HCT116 (cell line): ENCODE measurements at regions not wholly inside any gene's neighbourhood (a gene's known extent, or its start where the extent isn't known, plus 50 kb on each side); places are given as distances from the start of the nearest gene placed in this dataset.

Experiments used
- ATAC-seq: fragments of 200-7000 bp; cut with Tn5 transposase; 2 replicates; pipeline ENCODE4 v1.9.1; 2020; ENCODE audit warnings: mild to moderate bottlenecking, moderate library complexity
- BruUV-seq: library from RNA; stranded (reverse); fragments of 400-500 nt; replicated peaks from 2 replicates; lab custom pipeline; 2021; lab: Mats Ljungman, UMichigan
- CTCF ChIA-PET: fragments of 300-600 bp; sonication (Branson Sonifier 250); formaldehyde crosslinking; loops from one replicate; lab custom pipeline; 2021; ENCODE audit warnings: antibody characterized with exemption; lab: Charles Lee
- POLR2A ChIA-PET: fragments of 300-600, 350-600 bp; sonication (Branson Sonifier 250); formaldehyde crosslinking; loops from one replicate; lab custom pipeline; 2021; ENCODE audit warnings: antibody characterized with exemption; lab: Charles Lee
- RAD21 ChIA-PET, 2 experiments: fragments of 300-600 bp; sonication (Branson Sonifier 250); formaldehyde crosslinking; loops; one replicate each; lab custom pipeline; 2023; ENCODE audit warnings: low total read pairs in 2 of 2; ENCODE audit not compliant: uncharacterized antibody in 2 of 2, unreplicated experiment in 2 of 2, low non-redundant PET in 1 of 2; lab: Charles Lee
- DNase-seq: peaks from one replicate; pipeline ENCODE4 v3.0.0-alpha.2; 2010; ENCODE audit warnings: low read depth, low spot score
- H2AFZ ChIP-seq: fragments of 200-600 bp; shearing (Covaris generic), sonication (generic); 2 replicates; pipeline ENCODE4 v1.6.1; 2017; ENCODE audit warnings: low read depth, mixed run types, mixed read lengths, antibody characterized with exemption, low read length; ENCODE audit not compliant: poor library complexity, severe bottlenecking
- H3K27ac ChIP-seq: 2 replicates; pipeline ENCODE4 v1.5.1; 2012; ENCODE audit warnings: low read depth, low read length
- H3K27me3 ChIP-seq: fragments of 200-600 bp; sonication (generic); 2 replicates; pipeline ENCODE4 v1.6.1; 2016; ENCODE audit warnings: mixed run types, low read length, mixed read lengths; ENCODE audit not compliant: insufficient read depth
- H3K36me3 ChIP-seq, 2 experiments: fragments of 200-500 bp in 1 of 2; fragments of 200-600 bp in 1 of 2; sonication (Bioruptor generic) in 1 of 2; sonication (generic) in 1 of 2; 2 replicates each; pipeline versions ENCODE4 v1.5.1 to v1.6.1; 2014 to 2016; ENCODE audit warnings: low read length in 2 of 2, inconsistent platforms in 1 of 2, mixed read lengths in 1 of 2, mixed run types in 1 of 2; ENCODE audit not compliant: insufficient read depth in 2 of 2, control insufficient read depth in 1 of 2
- H3K4me1 ChIP-seq, 2 experiments: fragments of 200-600 bp in 1 of 2; sonication (generic) in 1 of 2; 2 replicates each; pipeline versions ENCODE4 v1.5.1 to v1.6.1; 2012 to 2017; ENCODE audit warnings: low read length in 2 of 2, inconsistent platforms in 1 of 2, mild to moderate bottlenecking in 1 of 2, mixed read lengths in 1 of 2, mixed run types in 1 of 2, moderate library complexity in 1 of 2; ENCODE audit not compliant: insufficient read depth in 2 of 2, control insufficient read depth in 1 of 2
- H3K4me2 ChIP-seq: fragments of 200-600 bp; sonication (generic); 2 replicates; pipeline ENCODE4 v1.6.1; 2017; ENCODE audit warnings: mixed run types, low read length, mixed read lengths
- H3K4me3 ChIP-seq, 2 experiments: fragments of 200-600 bp in 1 of 2; sonication (generic) in 1 of 2; replicated peaks in 1 of 2; 2 replicates each; pipeline ENCODE4 v1.5.1; 2011 to 2016; ENCODE audit warnings: low read length in 2 of 2, control low read depth in 1 of 2, low read depth in 1 of 2, mild to moderate bottlenecking in 1 of 2, mixed read lengths in 1 of 2, mixed run types in 1 of 2
- H3K79me2 ChIP-seq: fragments of 200-600 bp; sonication (generic); 2 replicates; pipeline ENCODE4 v1.6.1; 2017; ENCODE audit warnings: mild to moderate bottlenecking, mixed run types, low read length, moderate library complexity, mixed read lengths; ENCODE audit not compliant: insufficient read depth
- H3K9ac ChIP-seq: fragments of 200-600 bp; sonication (generic); 2 replicates; pipeline ENCODE4 v1.6.1; 2016; ENCODE audit warnings: low read length, mixed read lengths
- H3K9me2 ChIP-seq: fragments of 200-600 bp; sonication (generic), shearing (Covaris generic); 2 replicates; pipeline ENCODE4 v1.6.1; 2017; ENCODE audit warnings: mixed run types, mild to moderate bottlenecking, moderate library complexity; ENCODE audit not compliant: insufficient read depth
- H3K9me3 ChIP-seq, 2 experiments: fragments of 200-500 bp in 1 of 2; fragments of 200-600 bp in 1 of 2; sonication (Bioruptor generic) in 1 of 2; sonication (generic) in 1 of 2; 2 replicates each; pipeline ENCODE4 v1.6.1; 2014 to 2017; ENCODE audit warnings: low read length in 2 of 2, mixed read lengths in 2 of 2, inconsistent platforms in 1 of 2, low read depth in 1 of 2, mild to moderate bottlenecking in 1 of 2, mixed run types in 1 of 2, moderate library complexity in 1 of 2; ENCODE audit not compliant: control insufficient read depth in 1 of 2, insufficient read depth in 1 of 2
- H4K20me1 ChIP-seq: fragments of 200-600 bp; sonication (generic), shearing (Covaris generic); 2 replicates; pipeline ENCODE4 v1.6.1; 2017; ENCODE audit warnings: mixed run types, mild to moderate bottlenecking, moderate library complexity; ENCODE audit not compliant: insufficient read depth
- CEBPB ChIP-seq: IDR thresholded peaks from 2 replicates; pipeline ENCODE4 v1.6.1; 2012; ENCODE audit warnings: low read depth
- CTCF ChIP-seq, 3 experiments: fragments of 200-600 bp in 1 of 3; sonication (generic) in 1 of 3; IDR thresholded peaks in 2 of 3; conservative IDR thresholded peaks in 1 of 3; 2 replicates each; pipeline ENCODE4 v1.5.1; 2012 to 2017; ENCODE audit warnings: low read depth in 2 of 3, low read length in 2 of 3, antibody characterized with exemption in 1 of 3, borderline replicate concordance in 1 of 3, control low read depth in 1 of 3, mild to moderate bottlenecking in 1 of 3, mixed read lengths in 1 of 3, mixed run types in 1 of 3, moderate library complexity in 1 of 3; ENCODE audit not compliant: insufficient read depth in 1 of 3
- EGR1 ChIP-seq: IDR thresholded peaks from 2 replicates; pipeline ENCODE4 v1.6.1; 2012; ENCODE audit warnings: low read depth
- ELF1 ChIP-seq: IDR thresholded peaks from 2 replicates; pipeline ENCODE4 v1.6.1; 2012; ENCODE audit warnings: low read depth, borderline replicate concordance
- EZH2 ChIP-seq: fragments of 200-600 bp; sonication (generic); IDR thresholded peaks from 2 replicates; pipeline ENCODE4 v1.6.1; 2017; ENCODE audit warnings: antibody characterized with exemption, mixed run types
- EZH2phosphoT487 ChIP-seq: fragments of 200-600 bp; IDR thresholded peaks from 2 replicates; pipeline ENCODE4 v1.6.1; 2018; ENCODE audit warnings: antibody characterized with exemption, borderline replicate concordance
- FOSL1 ChIP-seq: IDR thresholded peaks from 2 replicates; pipeline ENCODE4 v1.6.1; 2012; ENCODE audit warnings: low read depth
- JUND ChIP-seq: IDR thresholded peaks from 2 replicates; pipeline ENCODE4 v1.6.1; 2012
- POLR2A ChIP-seq: IDR thresholded peaks from 2 replicates; pipeline ENCODE4 v1.7.0; 2011; ENCODE audit warnings: borderline replicate concordance; ENCODE audit not compliant: insufficient read depth, insufficient read length; ENCODE audit errors: extremely low read depth
- POLR2AphosphoS5 ChIP-seq: IDR thresholded peaks from 2 replicates; pipeline ENCODE4 v1.6.1; 2011; ENCODE audit warnings: mild to moderate bottlenecking, low read depth, low read length, moderate library complexity
- SP1 ChIP-seq: IDR thresholded peaks from 2 replicates; pipeline ENCODE4 v1.6.1; 2012; ENCODE audit warnings: low read depth
- SRF ChIP-seq: IDR thresholded peaks from 2 replicates; pipeline ENCODE4 v1.6.1; 2012; ENCODE audit warnings: low read depth
- TCF7L2 ChIP-seq: IDR thresholded peaks from 2 replicates; pipeline ENCODE4 v1.7.0; 2011; ENCODE audit warnings: borderline replicate concordance, inconsistent platforms; ENCODE audit not compliant: insufficient read depth, insufficient read length; ENCODE audit errors: extremely low read depth
- YY1 ChIP-seq: IDR thresholded peaks from 2 replicates; pipeline ENCODE4 v1.6.1; 2011; ENCODE audit warnings: low read length, low read depth, moderate library complexity, mild to moderate bottlenecking; ENCODE audit not compliant: insufficient replicate concordance; ENCODE audit errors: extremely low read depth
- ZBTB33 ChIP-seq: IDR thresholded peaks from 2 replicates; pipeline ENCODE4 v1.6.1; 2011; ENCODE audit warnings: mild to moderate bottlenecking, low read length, moderate library complexity; ENCODE audit not compliant: insufficient replicate concordance; ENCODE audit errors: extremely low read depth
- ZFX ChIP-seq: fragments of 450-650 bp; IDR thresholded peaks from 2 replicates; pipeline ENCODE4 v1.6.1; 2017
- ZNF274 ChIP-seq: fragments of 200-500 bp; sonication (Bioruptor generic); IDR thresholded peaks from 2 replicates; pipeline ENCODE4 v1.6.1; 2014; ENCODE audit warnings: mild to moderate bottlenecking, low read depth, low read length, inconsistent platforms
- intact Hi-C: fragments of 100-400 bp; cut with micrococcal nuclease; formaldehyde crosslinking; loops from 2 replicates; pipeline ENCODE4 v1.10.0; 2022
- TF ChIP-seq, protein P1 (sequence below): IDR thresholded peaks from 2 replicates; pipeline ENCODE4 v1.6.1; 2012; ENCODE audit warnings: low read depth
- TF ChIP-seq, protein P2 (sequence below): IDR thresholded peaks from 2 replicates; pipeline ENCODE4 v1.6.1; 2012
- TF ChIP-seq, protein P3 (sequence below): IDR thresholded peaks from 2 replicates; pipeline ENCODE4 v1.6.1; 2012

- TF ChIP-seq, protein P1, sequence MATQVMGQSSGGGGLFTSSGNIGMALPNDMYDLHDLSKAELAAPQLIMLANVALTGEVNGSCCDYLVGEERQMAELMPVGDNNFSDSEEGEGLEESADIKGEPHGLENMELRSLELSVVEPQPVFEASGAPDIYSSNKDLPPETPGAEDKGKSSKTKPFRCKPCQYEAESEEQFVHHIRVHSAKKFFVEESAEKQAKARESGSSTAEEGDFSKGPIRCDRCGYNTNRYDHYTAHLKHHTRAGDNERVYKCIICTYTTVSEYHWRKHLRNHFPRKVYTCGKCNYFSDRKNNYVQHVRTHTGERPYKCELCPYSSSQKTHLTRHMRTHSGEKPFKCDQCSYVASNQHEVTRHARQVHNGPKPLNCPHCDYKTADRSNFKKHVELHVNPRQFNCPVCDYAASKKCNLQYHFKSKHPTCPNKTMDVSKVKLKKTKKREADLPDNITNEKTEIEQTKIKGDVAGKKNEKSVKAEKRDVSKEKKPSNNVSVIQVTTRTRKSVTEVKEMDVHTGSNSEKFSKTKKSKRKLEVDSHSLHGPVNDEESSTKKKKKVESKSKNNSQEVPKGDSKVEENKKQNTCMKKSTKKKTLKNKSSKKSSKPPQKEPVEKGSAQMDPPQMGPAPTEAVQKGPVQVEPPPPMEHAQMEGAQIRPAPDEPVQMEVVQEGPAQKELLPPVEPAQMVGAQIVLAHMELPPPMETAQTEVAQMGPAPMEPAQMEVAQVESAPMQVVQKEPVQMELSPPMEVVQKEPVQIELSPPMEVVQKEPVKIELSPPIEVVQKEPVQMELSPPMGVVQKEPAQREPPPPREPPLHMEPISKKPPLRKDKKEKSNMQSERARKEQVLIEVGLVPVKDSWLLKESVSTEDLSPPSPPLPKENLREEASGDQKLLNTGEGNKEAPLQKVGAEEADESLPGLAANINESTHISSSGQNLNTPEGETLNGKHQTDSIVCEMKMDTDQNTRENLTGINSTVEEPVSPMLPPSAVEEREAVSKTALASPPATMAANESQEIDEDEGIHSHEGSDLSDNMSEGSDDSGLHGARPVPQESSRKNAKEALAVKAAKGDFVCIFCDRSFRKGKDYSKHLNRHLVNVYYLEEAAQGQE, result no peak
These were observed 244.1 kb upstream of the RHOBTB1 start (continued) for GRCh38 chr10:61188101-61188500.

GRCh38 chr10:61187601-61188000 lies 243.6 kb upstream of the RHOBTB1 start:
- ChIA-PET RAD21 (no interaction called here), CTCF (no interaction called here), POLR2A (no interaction called here)
- intact Hi-C loops, result no loop called here
- Histone ChIP-seq H3K27ac (no peak overlapping the region), H3K4me1 (no peaks in the 10 kb centered on the region), H3K4me3 (no peak overlapping the region), H4K20me1 (no peaks in the 10 kb centered on the region), H2AFZ (no peak overlapping the region), H3K27me3 (no peaks in the 10 kb centered on the region), H3K36me3 (no peaks in the 10 kb centered on the region), H3K4me2 (no peak overlapping the region), H3K79me2 (no peaks in the 10 kb centered on the region), H3K9me2 (no peaks in the 10 kb centered on the region), H3K9me3 (no peaks in the 10 kb centered on the region), H3K9ac (no peak overlapping the region)
- DNase-seq, result no peak
- ATAC-seq, result no peak
- no TSS peak for BruUV-seq
- TF ChIP-seq FOSL1 (no peak), ZNF274 (no peak), ZFX (no peak), SRF (no peak), SP1 (no peak), ZBTB33 (no peak), EZH2 (no peak), EGR1 (no peak), CEBPB (no peak), CTCF (IDR thresholded peaks at IDR 0.05 in 2 of 3, conservative IDR thresholded peaks at IDR 0.05 in 1 of 3; ENCODE audit: borderline replicate concordance in 1 of 3, insufficient read depth in 1 of 3, low read depth in 2 of 3, low read length in 2 of 3) (no peak), EZH2phosphoT487 (no peak), POLR2AphosphoS5 (no peak), YY1 (no peak), ELF1 (no peak), JUND (no peak), TCF7L2 (no peak), POLR2A (no peak)
- TF ChIP-seq, protein P2, sequence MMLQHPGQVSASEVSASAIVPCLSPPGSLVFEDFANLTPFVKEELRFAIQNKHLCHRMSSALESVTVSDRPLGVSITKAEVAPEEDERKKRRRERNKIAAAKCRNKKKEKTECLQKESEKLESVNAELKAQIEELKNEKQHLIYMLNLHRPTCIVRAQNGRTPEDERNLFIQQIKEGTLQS, result no peak
- TF ChIP-seq, protein P3, sequence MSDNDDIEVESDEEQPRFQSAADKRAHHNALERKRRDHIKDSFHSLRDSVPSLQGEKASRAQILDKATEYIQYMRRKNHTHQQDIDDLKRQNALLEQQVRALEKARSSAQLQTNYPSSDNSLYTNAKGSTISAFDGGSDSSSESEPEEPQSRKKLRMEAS, result no peak
